K562 (cell line): ENCODE measurements at regions not wholly inside any gene's neighbourhood (a gene's known extent, or its start where the extent isn't known, plus 50 kb on each side); places are given as distances from the start of the nearest gene placed in this dataset.

Experiments used
- ATAC-seq: fragments of 200-7000 bp; cut with Tn5 transposase; 3 replicates; pipeline ENCODE4 v1.9.1; 2020; ENCODE audit warnings: moderate library complexity
- BruUV-seq: library from RNA; stranded (reverse); fragments of 400-500 nt; replicated peaks from 2 replicates; lab custom pipeline; 2021; lab: Mats Ljungman, UMichigan
- CTCF ChIA-PET: fragments of 300-600 bp; formaldehyde crosslinking; extraction: SDS; loops from one replicate; lab custom pipeline; 2021; ENCODE audit warnings: low intra/inter-chr PET ratio; lab: Yijun Ruan, JAX
- POLR2A ChIA-PET: fragments of 300-600, 350-650 bp; sonication (Branson Sonifier 250); formaldehyde crosslinking; extraction: SDS; loops from one replicate; lab custom pipeline; 2021; ENCODE audit warnings: antibody characterized with exemption, inconsistent platforms; lab: Yijun Ruan, JAX
- DNase-seq, 4 experiments: peaks; one replicate each; pipeline versions ENCODE4 v3.0.0 to v3.0.0-alpha.2; 2011 to 2018; ENCODE audit warnings: low spot score in 3 of 4, mixed read lengths in 3 of 4; ENCODE audit errors: extremely low read depth in 1 of 4
- FAIRE-seq: peaks from 2 replicates; lab custom pipeline; 2011; peaks lifted over from hg19 to GRCh38; lab: Jason Lieb, UNC
- H2AFZ ChIP-seq: 2 replicates; pipeline ENCODE4 v1.6.0; 2011; ENCODE audit warnings: low read depth, low read length, control low read depth, inconsistent platforms
- H3K27ac ChIP-seq: fragments of 200-600 bp; 3 replicates; pipeline ENCODE4 v1.8.0; 2011; ENCODE audit warnings: low read depth, mild to moderate bottlenecking, control low read depth, inconsistent platforms, low read length, moderate library complexity, mixed read lengths; ENCODE audit errors: extremely low read depth
- H3K27me3 ChIP-seq, 2 experiments: fragments of 300-600 bp in 1 of 2; 2 replicates in 1 of 2; 3 replicates in 1 of 2; pipeline versions ENCODE4 v1.6.0 to v1.8.0; 2011; ENCODE audit warnings: inconsistent platforms in 2 of 2, low read length in 2 of 2, mild to moderate bottlenecking in 1 of 2, mixed read lengths in 1 of 2, moderate library complexity in 1 of 2; ENCODE audit not compliant: control insufficient read depth in 2 of 2, insufficient read depth in 2 of 2
- H3K36me3 ChIP-seq: fragments of 300-600 bp; 3 replicates; pipeline ENCODE4 v1.8.0; 2011; ENCODE audit warnings: mild to moderate bottlenecking, low read length, inconsistent platforms; ENCODE audit not compliant: control insufficient read depth, insufficient read depth
- H3K4me1 ChIP-seq, 2 experiments: fragments of 200-600 bp in 1 of 2; replicated peaks in 1 of 2; 2 replicates in 1 of 2; 3 replicates in 1 of 2; pipeline versions ENCODE4 v1.5.1 to v1.8.0; 2011; ENCODE audit warnings: inconsistent platforms in 2 of 2, low read length in 2 of 2, mild to moderate bottlenecking in 1 of 2, mixed read lengths in 1 of 2, moderate library complexity in 1 of 2; ENCODE audit not compliant: control insufficient read depth in 2 of 2, insufficient read depth in 2 of 2
- H3K4me2 ChIP-seq: 2 replicates; pipeline ENCODE4 v1.6.1; 2011; ENCODE audit warnings: low read length, control low read depth, inconsistent platforms, mixed read lengths; ENCODE audit not compliant: insufficient read depth
- H3K4me3 ChIP-seq: fragments of 200-600 bp; sonication (generic), shearing (Covaris generic); 2 replicates; pipeline ENCODE4 v1.5.1; 2016; ENCODE audit warnings: control low read depth, inconsistent platforms
- H3K79me2 ChIP-seq: fragments of 200-600 bp; 3 replicates; pipeline ENCODE4 v1.8.0; 2011; ENCODE audit warnings: low read length, inconsistent platforms; ENCODE audit not compliant: control insufficient read depth, insufficient read depth
- H3K9ac ChIP-seq, 2 experiments: 2 replicates each; pipeline versions ENCODE4 v1.6.0 to v1.6.1; 2011; ENCODE audit warnings: low read depth in 2 of 2, low read length in 2 of 2, control low read depth in 1 of 2, inconsistent platforms in 1 of 2, mild to moderate bottlenecking in 1 of 2, mixed read lengths in 1 of 2; ENCODE audit not compliant: insufficient read depth in 1 of 2
- H3K9me1 ChIP-seq: one replicate; pipeline ENCODE4 v1.6.0; 2011; ENCODE audit warnings: inconsistent platforms, mild to moderate bottlenecking, low read length, moderate library complexity; ENCODE audit not compliant: control insufficient read depth, insufficient read depth
- H3K9me3 ChIP-seq: replicated peaks from 2 replicates; pipeline ENCODE4 v1.5.1; 2011; ENCODE audit warnings: low read depth, low read length, inconsistent platforms; ENCODE audit not compliant: control insufficient read depth, insufficient read depth
- H4K20me1 ChIP-seq: replicated peaks from 2 replicates; pipeline ENCODE4 v1.6.1; 2011; ENCODE audit warnings: low read length, inconsistent platforms, mixed read lengths; ENCODE audit not compliant: control insufficient read depth, insufficient read depth
- AFF4 ChIP-seq: sonication (generic); formaldehyde crosslinking; IDR thresholded peaks from 2 replicates; pipeline ENCODE4 v1.8.0; 2023; ENCODE audit warnings: mild to moderate bottlenecking, missing genetic modification reagents
- ERF ChIP-seq: fragments of 450-650 bp; formaldehyde crosslinking; IDR thresholded peaks from 2 replicates; pipeline ENCODE4 v1.4.0; 2020; ENCODE audit warnings: mild to moderate bottlenecking, mixed read lengths
- GTF2E2 ChIP-seq: fragments of 200-800 bp; sonication (Bioruptor generic); IDR thresholded peaks from 2 replicates; pipeline ENCODE4 v1.6.1; 2016; ENCODE audit warnings: missing genetic modification characterization, missing compliant biosample characterization
- MCM2 ChIP-seq: fragments of 450-650 bp; IDR thresholded peaks from 2 replicates; pipeline ENCODE4 v1.6.1; 2017; ENCODE audit warnings: low read depth, mild to moderate bottlenecking
- MECOM ChIP-seq: fragments of 250-450 bp; sonication (Bioruptor Pico); IDR thresholded peaks from 2 replicates; pipeline ENCODE4 v1.8.0; 2022; ENCODE audit warnings: inconsistent platforms
- NELFE ChIP-seq: IDR thresholded peaks from 2 replicates; pipeline ENCODE4 v1.6.1; 2011; ENCODE audit warnings: mild to moderate bottlenecking; ENCODE audit not compliant: insufficient read depth, insufficient read length
- NR2F6 ChIP-seq: fragments of 450-650 bp; formaldehyde crosslinking; IDR thresholded peaks from 2 replicates; pipeline ENCODE4 v1.4.0; 2020; ENCODE audit warnings: mild to moderate bottlenecking
- SRSF1 ChIP-seq: fragments of 200-400 bp; formaldehyde crosslinking; IDR thresholded peaks from 2 replicates; pipeline ENCODE4 v1.6.1; 2017; ENCODE audit warnings: mild to moderate bottlenecking, low read depth, low read length, moderate library complexity
- STAT6 ChIP-seq: sonication (generic); formaldehyde crosslinking; IDR thresholded peaks from 2 replicates; pipeline ENCODE4 v1.8.1; 2023; ENCODE audit warnings: mild to moderate bottlenecking, missing genetic modification reagents
- XRCC3 ChIP-seq: fragments of 450-650 bp; IDR thresholded peaks from 2 replicates; pipeline ENCODE4 v1.6.1; 2017; ENCODE audit warnings: mild to moderate bottlenecking, moderate library complexity
- WGBS: fragments of 100-300 bp; shearing (Covaris generic); methylation state at CpG from one replicate; pipeline ENCODE4 v1.1.6; 2016; ENCODE audit warnings: low coverage, mixed read lengths; ENCODE audit not compliant: insufficient coverage; ENCODE audit errors: missing lambda C conversion rate; 5-methylcytosine and 5-hydroxymethylcytosine counted together
- in situ Hi-C: fragments of 300-500 bp; cut with MboI; formaldehyde crosslinking; loops from 4 replicates; pipeline ENCODE4 v1.15.0; 2018; ENCODE audit warnings: inconsistent platforms, mixed read lengths
- intact Hi-C: fragments of 100-400 bp; cut with micrococcal nuclease; formaldehyde crosslinking; loops from 2 replicates; pipeline ENCODE4 v1.14.2; 2022

- in situ Hi-C loops (no loop called here), intact Hi-C loops (no loop called here)
- FAIRE-seq (no peak), ATAC-seq (no peak), DNase-seq (no peak)
- no peak overlapping the region for H3K9ac ChIP-seq
- no peaks in the 10 kb centered on the region for H3K9me1 ChIP-seq
- H3K4me1 ChIP-seq = no peaks in the 10 kb centered on the region
- H3K27me3 ChIP-seq = no peaks in the 10 kb centered on the region
- H3K9me3 ChIP-seq = no peaks in the 10 kb centered on the region
- ChIA-PET CTCF (no interaction called here), POLR2A (interaction anchor here (1.1 kb wide), 1 partner anchor 14 kb away, joined by 3 read pairs; no protein-coding TSS in a partner anchor)
- no peak overlapping the region for H3K27ac ChIP-seq
- WGBS = 77% methylated on average over 2 of the region's 2 CpGs
- no peak overlapping the region for H3K4me2 ChIP-seq
- H3K4me3 ChIP-seq = no peak overlapping the region
- H3K79me2 ChIP-seq = no peaks in the 10 kb centered on the region
- no peaks in the 10 kb centered on the region for H3K36me3 ChIP-seq
- TF ChIP-seq MCM2 (no peak), NR2F6 (CRISPR knock-in tag) (no peak), XRCC3 (no peak), NELFE (no peak)
- BruUV-seq = no TSS peak
- no peak overlapping the region for H2AFZ ChIP-seq
- no peaks in the 10 kb centered on the region for H4K20me1 ChIP-seq
These were observed 218.5 kb upstream of the NR2F2 start for GRCh38 chr15:96112018-96112417.

- Histone ChIP-seq H3K9me1 (no peaks in the 10 kb centered on the region), H3K79me2 (no peaks in the 10 kb centered on the region), H3K27ac (no peak overlapping the region), H3K9ac (no peak overlapping the region), H3K27me3 (no peaks in the 10 kb centered on the region), H3K4me1 (peaks cover 4 to 7% of the 10 kb centered on the region in 2 experiments; a peak in 4 of 5 replicates), H3K4me2 (no peak overlapping the region), H4K20me1 (no peaks in the 10 kb centered on the region), H3K36me3 (no peaks in the 10 kb centered on the region), H3K4me3 (no peak overlapping the region), H3K9me3 (no peaks in the 10 kb centered on the region), H2AFZ (no peak overlapping the region)
- BruUV-seq = no TSS peak
- DNase-seq (no peak), ATAC-seq (no peak), FAIRE-seq (no peak)
- intact Hi-C loops = no loop called here
- TF ChIP-seq GTF2E2 (no peak), ERF (no peak), SRSF1 (no peak), MECOM (CRISPR knock-in tag) (no peak), STAT6 (CRISPR knock-in tag) (no peak), AFF4 (CRISPR knock-in tag) (no peak)
- in situ Hi-C loops = no loop called here
- POLR2A ChIA-PET = interaction anchor here (0.8 to 1.2 kb wide), 3 partner anchors 10 to 186 kb away, joined by 3 read pairs; no protein-coding TSS in a partner anchor
- CTCF ChIA-PET = no interaction called here
- WGBS = 41% methylated on average over 2 of the region's 2 CpGs
These were observed 214.9 kb upstream of the NR2F2 start for GRCh38 chr15:96115642-96116041.
